H1 (cell line): ENCODE measurements at regions not wholly inside any gene's neighbourhood (a gene's known extent, or its start where the extent isn't known, plus 50 kb on each side); places are given as distances from the start of the nearest gene placed in this dataset.

Source experiments
- CTCF ChIA-PET: fragments of 300-600 bp; sonication (Branson Sonifier 250); formaldehyde crosslinking; loops from one replicate; lab custom pipeline; 2021; ENCODE audit not compliant: partially characterized antibody; lab: Charles Lee
- POLR2A ChIA-PET: fragments of 300-600 bp; sonication (Branson Sonifier 250); formaldehyde crosslinking; loops from one replicate; lab custom pipeline; 2021; ENCODE audit warnings: inconsistent platforms; ENCODE audit not compliant: partially characterized antibody; lab: Charles Lee
- DNase-seq, 2 experiments: peaks; one replicate each; pipeline versions ENCODE4 v3.0.0 to v3.0.0-alpha.2; 2010 to 2022; ENCODE audit warnings: low spot score in 2 of 2, low read depth in 1 of 2, mixed read lengths in 1 of 2
- FAIRE-seq: peaks from 2 replicates; lab custom pipeline; 2011; peaks lifted over from hg19 to GRCh38; lab: Jason Lieb, UNC
- H2AFZ ChIP-seq: 2 replicates; pipeline ENCODE4 v1.8.1; 2012; ENCODE audit warnings: low read length, inconsistent platforms
- H2AK5ac ChIP-seq: 2 replicates; pipeline ENCODE4 v1.6.1; 2013; ENCODE audit warnings: low read depth, low read length
- H2BK120ac ChIP-seq: replicated peaks from 2 replicates; pipeline ENCODE3; 2013; ENCODE audit warnings: low read depth, low read length, inconsistent platforms
- H2BK12ac ChIP-seq: 2 replicates; pipeline ENCODE4 v1.6.1; 2013; ENCODE audit warnings: low read depth, low read length
- H2BK15ac ChIP-seq: 2 replicates; pipeline ENCODE4 v1.6.1; 2013; ENCODE audit warnings: low read length
- H2BK20ac ChIP-seq: 2 replicates; pipeline ENCODE4 v1.6.1; 2013; ENCODE audit warnings: low read length
- H2BK5ac ChIP-seq: 2 replicates; pipeline ENCODE4 v1.6.1; 2013; ENCODE audit warnings: low read depth, low read length
- H3K14ac ChIP-seq: 2 replicates; pipeline ENCODE4 v1.6.1; 2013; ENCODE audit warnings: inconsistent platforms; ENCODE audit not compliant: insufficient read length
- H3K18ac ChIP-seq: 2 replicates; pipeline ENCODE4 v1.6.1; 2013; ENCODE audit warnings: low read length; ENCODE audit errors: extremely low read depth
- H3K23ac ChIP-seq: 2 replicates; pipeline ENCODE4 v1.6.1; 2013; ENCODE audit warnings: inconsistent platforms; ENCODE audit not compliant: insufficient read length
- H3K23me2 ChIP-seq: 2 replicates; pipeline ENCODE4 v1.6.1; 2013; ENCODE audit warnings: low read depth, low read length
- H3K27ac ChIP-seq: 2 replicates; pipeline ENCODE4 v1.6.1; 2011; ENCODE audit warnings: low read depth, low read length, inconsistent platforms
- H3K27me3 ChIP-seq, 4 experiments: replicated peaks in 1 of 4; 1 replicate in 1 of 4; 2 replicates in 3 of 4; pipeline versions ENCODE4 v1.6.1 to v1.8.1; 2011 to 2013; ENCODE audit warnings: low read length in 3 of 4, mild to moderate bottlenecking in 3 of 4, inconsistent platforms in 2 of 4, mixed read lengths in 2 of 4, moderate library complexity in 1 of 4; ENCODE audit not compliant: control insufficient read depth in 3 of 4, insufficient read depth in 3 of 4; ENCODE audit errors: extremely low read depth in 1 of 4
- H3K36me3 ChIP-seq, 4 experiments: 2 replicates each; pipeline versions ENCODE4 v1.6.1 to v1.8.1; 2011 to 2013; ENCODE audit warnings: mild to moderate bottlenecking in 4 of 4, low read length in 3 of 4, moderate library complexity in 2 of 4, control low read depth in 1 of 4, inconsistent platforms in 1 of 4; ENCODE audit not compliant: insufficient read depth in 4 of 4, control insufficient read depth in 2 of 4
- H3K4ac ChIP-seq: replicated peaks from 2 replicates; pipeline ENCODE3; 2013; ENCODE audit warnings: low read length, low read depth, mixed read lengths, inconsistent platforms; ENCODE audit not compliant: insufficient read length
- H3K4me1 ChIP-seq, 4 experiments: replicated peaks in 1 of 4; 1 replicate in 1 of 4; 2 replicates in 3 of 4; pipeline versions ENCODE4 v1.6.1 to v1.8.1; 2011 to 2013; ENCODE audit warnings: low read length in 3 of 4, inconsistent platforms in 2 of 4, mixed read lengths in 1 of 4; ENCODE audit not compliant: insufficient read depth in 4 of 4, control insufficient read depth in 3 of 4
- H3K4me2 ChIP-seq, 2 experiments: 2 replicates each; pipeline versions ENCODE4 v1.6.1 to v1.8.1; 2011 to 2013; ENCODE audit warnings: low read depth in 2 of 2, low read length in 2 of 2, control low read depth in 1 of 2, inconsistent platforms in 1 of 2, mild to moderate bottlenecking in 1 of 2; ENCODE audit not compliant: insufficient read depth in 1 of 2
- H3K4me3 ChIP-seq, 4 experiments: fragments of 200-600, 300-600 bp in 1 of 4; sonication (generic), shearing (Covaris generic), sonication (Bioruptor Twin) in 1 of 4; 2 replicates each; pipeline versions ENCODE4 v1.5.1 to v1.8.1; 2011 to 2016; ENCODE audit warnings: low read length in 4 of 4, low read depth in 3 of 4, control low read depth in 2 of 4, inconsistent platforms in 2 of 4, mild to moderate bottlenecking in 2 of 4, mixed read lengths in 1 of 4, moderate library complexity in 1 of 4; ENCODE audit not compliant: insufficient read depth in 2 of 4; ENCODE audit errors: extremely low read depth in 1 of 4
- H3K56ac ChIP-seq: replicated peaks from 2 replicates; pipeline ENCODE3; 2013; ENCODE audit warnings: low read depth, mild to moderate bottlenecking, mixed read lengths, low read length, inconsistent platforms; ENCODE audit not compliant: insufficient read length
- H3K79me1 ChIP-seq: 2 replicates; pipeline ENCODE4 v1.6.1; 2013; ENCODE audit warnings: low read depth, low read length, control low read depth
- H3K79me2 ChIP-seq, 2 experiments: 2 replicates each; pipeline versions ENCODE4 v1.6.1 to v1.8.1; 2012 to 2013; ENCODE audit warnings: low read length in 2 of 2, mild to moderate bottlenecking in 2 of 2, inconsistent platforms in 1 of 2; ENCODE audit not compliant: insufficient read depth in 2 of 2, control insufficient read depth in 1 of 2
- H3K9ac ChIP-seq, 4 experiments: replicated peaks in 1 of 4; 1 replicate in 1 of 4; 2 replicates in 3 of 4; pipeline versions ENCODE4 v1.6.1 to v1.8.1; 2011 to 2013; ENCODE audit warnings: low read depth in 3 of 4, low read length in 3 of 4, control low read depth in 2 of 4, mild to moderate bottlenecking in 2 of 4, moderate library complexity in 2 of 4, inconsistent platforms in 1 of 4; ENCODE audit errors: extremely low read depth in 1 of 4
- H3K9me3 ChIP-seq, 2 experiments: 2 replicates each; pipeline versions ENCODE4 v1.6.1 to v1.8.1; 2012 to 2013; ENCODE audit warnings: mild to moderate bottlenecking in 2 of 2, moderate library complexity in 2 of 2, control low read depth in 1 of 2, inconsistent platforms in 1 of 2, low read depth in 1 of 2, low read length in 1 of 2, mixed read lengths in 1 of 2; ENCODE audit not compliant: insufficient read depth in 2 of 2
- H4K20me1 ChIP-seq, 2 experiments: replicated peaks in 1 of 2; 2 replicates each; pipeline versions ENCODE3 to v1.8.1; 2011 to 2013; ENCODE audit warnings: inconsistent platforms in 2 of 2, low read length in 2 of 2, mild to moderate bottlenecking in 1 of 2; ENCODE audit not compliant: insufficient read depth in 2 of 2, control insufficient read depth in 1 of 2
- H4K5ac ChIP-seq: 2 replicates; pipeline ENCODE4 v1.6.1; 2013; ENCODE audit warnings: low read length, low read depth, mixed read lengths, inconsistent platforms; ENCODE audit not compliant: insufficient read length
- H4K8ac ChIP-seq: 2 replicates; pipeline ENCODE4 v1.8.0; 2013; ENCODE audit warnings: mild to moderate bottlenecking, moderate library complexity, low read length, inconsistent platforms; ENCODE audit not compliant: insufficient read depth; ENCODE audit errors: extremely low read depth
- H4K91ac ChIP-seq: replicated peaks from 2 replicates; pipeline ENCODE3; 2013; ENCODE audit warnings: low read length, mixed read lengths, inconsistent platforms; ENCODE audit not compliant: insufficient read length
- CHD1 ChIP-seq: IDR thresholded peaks from 2 replicates; pipeline ENCODE4 v1.6.1; 2012; ENCODE audit warnings: low read depth, low read length, improper control_type of control experiment
- KDM5A ChIP-seq: fragments of 200-600 bp; IDR thresholded peaks from 2 replicates; pipeline ENCODE4 v1.7.1; 2012; ENCODE audit warnings: mild to moderate bottlenecking, low read length, inconsistent platforms, mixed read lengths
- YY1 ChIP-seq: IDR thresholded peaks from 2 replicates; pipeline ENCODE4 v1.6.1; 2011; ENCODE audit warnings: low read depth, mild to moderate bottlenecking, low read length
- whole genome bisulfite sequencing, 2 experiments: shearing (Covaris generic) in 1 of 2; methylation state at CpG; one replicate each; pipeline versions ENCODE4 v1.1.6 to v1.1.7; 2013 to 2015; ENCODE audit warnings: low lambda C conversion rate in 2 of 2, mixed read lengths in 2 of 2, inconsistent platforms in 1 of 2, low coverage in 1 of 2, missing lambda C conversion rate in 1 of 2; ENCODE audit not compliant: insufficient replicate concordance in 2 of 2, insufficient coverage in 1 of 2, insufficient read length in 1 of 2; ENCODE audit errors: extremely low coverage in 1 of 2, missing lambda C conversion rate in 1 of 2; 5-methylcytosine and 5-hydroxymethylcytosine counted together

GRCh38 chr1:82110366-82111254, 309.9 kb downstream of the ADGRL2 start:
- Histone ChIP-seq H3K4me1 (no peaks in the 10 kb centered on the region), H2BK120ac (no peak overlapping the region), H4K8ac (no peak overlapping the region), H2BK5ac (no peak overlapping the region), H3K9ac (no peak overlapping the region), H3K27me3 (no peaks in the 10 kb centered on the region), H3K4me3 (no peak overlapping the region), H3K27ac (no peak overlapping the region), H4K5ac (no peak overlapping the region), H3K4ac (no peak overlapping the region), H2AFZ (no peak overlapping the region), H2BK20ac (no peak overlapping the region), H2BK12ac (no peak overlapping the region), H2BK15ac (no peak overlapping the region), H3K4me2 (no peak overlapping the region), H3K18ac (no peak overlapping the region), H3K79me2 (no peaks in the 10 kb centered on the region), H3K23me2 (no peaks in the 10 kb centered on the region), H3K36me3 (no peaks in the 10 kb centered on the region), H2AK5ac (no peak overlapping the region), H3K79me1 (no peaks in the 10 kb centered on the region), H3K14ac (no peak overlapping the region), H4K20me1 (no peaks in the 10 kb centered on the region), H3K56ac (no peak overlapping the region), H4K91ac (no peak overlapping the region), H3K23ac (no peak overlapping the region), H3K9me3 (no peaks in the 10 kb centered on the region)
- 81% methylated on average over 4 of the region's 4 CpGs; no CpG with 5 or more reads in 1 of the 2 experiments for WGBS, 2 experiments
- TF ChIP-seq KDM5A = no peak
- TF ChIP-seq CHD1 = no peak
- no peak for TF ChIP-seq YY1
- CTCF ChIA-PET = no interaction called here
- POLR2A ChIA-PET = no interaction called here
- DNase-seq = no peak
- no peak for FAIRE-seq
